ENCODE measurements at regions not wholly inside any gene's neighbourhood (a gene's known extent, or its start where the extent isn't known, plus 50 kb on each side); places are given as distances from the start of the nearest gene placed in this dataset.
"Not testable (repeated sequence)": the region's sequence is repeated elsewhere in the genome, so short reads cannot be mapped to it uniquely, and the experiment has no call there.

GRCh38 chr13:109428146-109428545 is 358.2 kb downstream of the IRS2 start:
- no peak for DNase-seq

DNA sequence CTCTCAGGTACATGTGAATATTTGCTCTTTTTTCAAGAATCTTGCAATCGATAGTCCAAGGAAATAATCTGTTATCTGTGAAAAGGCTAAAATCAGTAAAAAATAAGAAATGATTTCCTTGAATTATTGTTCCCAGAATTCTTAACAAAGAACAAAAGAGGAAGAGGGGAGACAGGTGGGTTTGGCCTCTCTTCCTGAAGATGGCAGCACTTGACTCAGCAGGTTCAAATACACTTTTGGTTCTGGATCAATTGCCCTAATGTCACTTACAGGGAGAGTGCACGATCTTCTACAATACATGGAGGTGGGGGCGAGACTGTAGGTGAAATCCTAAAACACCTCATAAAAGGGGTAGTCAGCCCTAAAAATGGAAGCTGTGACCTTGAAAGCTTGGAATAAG is 358.7 kb downstream of the IRS2 start:
- DNase-seq, result no peak

- DNase-seq, result no peak
These were observed 359.2 kb downstream of the IRS2 start for GRCh38 chr13:109427148-109427547.

DNA sequence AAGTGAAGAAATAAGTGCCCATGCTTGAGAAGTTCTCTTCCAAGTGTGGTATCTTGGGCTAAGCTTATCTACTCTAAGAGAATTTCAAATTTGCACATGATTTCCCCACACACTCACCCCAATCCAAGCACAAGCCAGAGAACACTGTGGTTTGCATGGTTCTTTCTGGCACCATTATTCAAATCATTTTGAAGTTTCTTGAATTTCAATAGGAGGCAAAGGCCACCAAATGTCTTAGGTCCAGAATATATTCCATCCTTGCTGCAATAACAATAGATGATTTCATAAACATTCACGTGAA is 359.7 kb downstream of the IRS2 start:
- DNase-seq, result no peak

GRCh38 chr13:109425821-109426689 is 360.3 kb downstream of the IRS2 start:
- DNase-seq, result no peak

GRCh38 chr13:109422161-109422560 is 364.2 kb downstream of the IRS2 start:
- DNase-seq, result no peak

DNA sequence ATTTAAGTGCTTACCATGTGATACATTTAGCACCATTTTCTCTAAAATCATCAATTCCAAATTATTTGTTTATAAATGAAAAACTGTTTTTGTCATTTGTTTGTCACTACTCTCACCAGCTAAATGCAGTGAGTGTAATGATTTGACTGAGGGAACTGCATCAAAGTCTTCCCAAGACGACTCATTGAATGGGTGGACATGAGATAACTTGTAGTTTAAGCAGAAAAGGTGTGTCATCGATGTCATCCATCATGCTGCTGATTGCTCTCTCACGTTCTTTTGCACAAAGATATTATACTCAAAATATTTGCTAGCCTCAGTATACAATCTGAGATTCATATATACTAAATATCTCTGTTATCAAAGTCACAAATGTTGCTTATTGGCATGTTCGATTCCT is 366.5 kb downstream of the IRS2 start:
- no peak for DNase-seq

DNA sequence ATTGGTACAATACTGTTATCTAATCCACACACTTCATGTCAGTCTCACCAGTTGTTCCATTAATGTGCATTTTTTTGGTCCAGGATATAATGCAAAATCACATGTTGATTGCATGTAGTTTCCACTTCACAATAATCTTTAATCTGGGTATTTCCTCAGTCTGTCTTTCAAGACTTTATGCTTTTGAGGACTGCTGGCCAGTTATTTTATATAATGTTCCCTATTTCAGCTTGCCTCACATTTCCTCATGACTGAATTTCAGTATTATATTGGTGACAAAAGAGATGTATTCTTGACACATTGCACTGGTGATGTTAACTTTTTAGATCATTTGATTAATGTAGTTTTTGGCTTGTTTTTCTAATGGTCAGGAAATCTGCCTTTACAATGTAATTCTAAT is 368.3 kb downstream of the IRS2 start:
- no peak for DNase-seq

DNA sequence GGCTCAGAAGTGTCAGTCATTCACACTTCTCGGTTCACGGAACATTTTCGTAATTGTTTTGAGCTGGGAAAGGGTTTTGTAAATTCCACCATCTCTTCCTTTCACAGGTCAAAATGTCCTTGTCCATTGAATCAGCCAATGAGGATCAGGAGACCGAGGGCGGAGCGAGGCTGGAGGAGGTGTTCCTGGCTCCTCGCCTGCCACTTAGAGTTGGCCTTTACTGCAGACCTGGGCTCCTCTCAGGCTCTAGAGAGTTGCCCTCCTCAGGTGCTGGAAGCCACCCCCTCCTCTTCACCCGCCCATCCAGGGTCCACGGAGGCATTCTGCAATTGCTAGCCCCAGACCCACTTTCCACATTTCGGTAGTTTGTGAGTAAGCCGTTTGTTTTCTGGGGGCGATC is 370.4 kb downstream of the IRS2 start:
- DNase-seq, result no peak

GRCh38 chr13:109415057-109415456 is 371.3 kb downstream of the IRS2 start:
- no peak for DNase-seq

GRCh38 chr13:109412283-109412901 is 374.0 kb downstream of the IRS2 start:
- DNase-seq, result peak; percentile 95

DNA sequence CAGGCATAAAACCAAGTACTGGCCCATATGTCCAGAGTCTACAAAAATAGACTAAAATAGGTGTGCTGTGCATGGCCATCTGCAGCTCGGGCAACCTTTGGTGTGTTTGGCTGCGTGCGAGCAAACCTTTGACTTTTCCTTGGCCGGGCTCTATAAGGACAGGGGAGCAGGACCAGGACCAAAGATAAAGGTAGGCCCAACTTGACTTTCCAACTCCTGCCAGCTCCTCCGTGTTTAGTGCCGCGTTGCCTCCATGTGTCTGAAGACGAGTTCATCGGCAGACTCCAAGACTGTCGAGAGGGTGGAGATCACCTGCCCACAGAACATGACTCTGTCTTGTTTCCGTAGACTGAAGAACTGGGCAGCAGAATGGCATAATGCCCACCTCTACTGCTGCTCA is 375.5 kb downstream of the IRS2 start:
- DNase-seq, result no peak

DNA sequence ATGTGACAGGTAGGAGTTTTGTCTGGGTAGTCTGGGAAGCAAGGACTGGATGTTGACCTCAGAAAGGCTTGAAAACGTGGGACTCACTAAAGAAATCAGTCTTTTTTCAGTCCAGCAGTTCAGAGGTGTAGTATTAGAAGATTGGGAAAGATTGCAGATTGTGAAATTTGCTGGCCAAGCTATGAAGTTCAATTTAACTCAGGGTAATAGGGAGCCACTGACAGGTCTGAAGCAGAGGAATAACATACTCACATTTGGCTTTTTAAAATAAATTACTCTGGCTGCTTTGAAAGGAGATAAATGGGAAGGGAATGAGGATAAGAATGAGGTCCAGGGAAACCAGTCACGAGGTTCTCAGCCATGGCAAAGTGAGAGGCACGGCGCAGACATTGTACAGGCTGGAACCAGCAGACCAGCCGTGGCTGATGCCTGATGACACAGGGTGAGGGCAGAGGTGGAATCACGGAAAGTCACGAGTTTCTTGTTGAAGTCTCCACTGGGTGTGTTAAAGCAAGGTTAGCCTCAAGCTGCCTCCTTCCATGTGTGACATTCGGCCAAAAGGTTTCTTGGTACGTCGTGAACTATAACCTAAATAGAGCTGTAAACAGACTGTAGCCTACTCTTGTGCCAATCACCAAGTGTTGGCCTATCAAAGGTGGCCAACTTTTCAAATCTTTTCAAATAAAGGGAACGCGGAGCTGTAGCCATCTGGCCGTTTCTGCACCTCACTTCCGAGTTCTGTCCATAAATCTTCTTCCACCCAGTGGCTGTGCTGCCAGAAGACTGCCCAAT is 377.6 kb downstream of the IRS2 start:
- no peak for DNase-seq

DNA sequence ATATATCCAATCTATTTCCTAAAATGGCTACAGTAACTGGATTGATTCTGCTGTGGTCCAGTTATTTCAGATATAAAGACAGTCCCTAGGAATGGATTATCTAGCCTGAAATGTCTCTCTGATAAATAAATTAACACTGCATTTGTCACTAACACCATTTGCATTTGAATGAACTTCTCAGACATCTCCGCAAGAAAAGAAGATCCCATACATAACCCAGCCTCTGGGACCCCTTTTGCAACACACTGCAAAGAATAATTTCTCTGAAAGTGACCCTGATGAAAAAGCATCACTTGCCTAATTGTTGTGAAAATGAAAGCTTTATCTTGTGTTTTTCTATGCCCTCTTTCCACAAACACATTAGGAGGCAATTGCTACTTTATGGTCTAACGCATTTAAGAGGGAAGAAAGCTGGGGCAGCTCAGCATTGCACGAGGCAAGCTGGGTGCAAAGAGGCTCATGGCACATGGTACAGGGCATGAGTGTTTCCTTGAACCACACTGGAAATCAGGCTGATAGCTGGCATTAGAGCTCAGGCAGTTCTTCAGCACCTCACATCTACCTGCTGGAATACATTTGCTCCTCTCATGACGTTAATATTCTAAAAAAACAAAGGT is 379.9 kb downstream of the IRS2 start:
- no peak for DNase-seq

- DNase-seq, result no peak
These were observed 383.4 kb downstream of the IRS2 start for GRCh38 chr13:109403012-109403421.

- peak; percentile 70 for DNase-seq
These were observed 384.5 kb downstream of the IRS2 start for GRCh38 chr13:109401891-109402290.

GRCh38 chr13:109401307-109401706 is 385.1 kb downstream of the IRS2 start:
- no peak for DNase-seq

DNA sequence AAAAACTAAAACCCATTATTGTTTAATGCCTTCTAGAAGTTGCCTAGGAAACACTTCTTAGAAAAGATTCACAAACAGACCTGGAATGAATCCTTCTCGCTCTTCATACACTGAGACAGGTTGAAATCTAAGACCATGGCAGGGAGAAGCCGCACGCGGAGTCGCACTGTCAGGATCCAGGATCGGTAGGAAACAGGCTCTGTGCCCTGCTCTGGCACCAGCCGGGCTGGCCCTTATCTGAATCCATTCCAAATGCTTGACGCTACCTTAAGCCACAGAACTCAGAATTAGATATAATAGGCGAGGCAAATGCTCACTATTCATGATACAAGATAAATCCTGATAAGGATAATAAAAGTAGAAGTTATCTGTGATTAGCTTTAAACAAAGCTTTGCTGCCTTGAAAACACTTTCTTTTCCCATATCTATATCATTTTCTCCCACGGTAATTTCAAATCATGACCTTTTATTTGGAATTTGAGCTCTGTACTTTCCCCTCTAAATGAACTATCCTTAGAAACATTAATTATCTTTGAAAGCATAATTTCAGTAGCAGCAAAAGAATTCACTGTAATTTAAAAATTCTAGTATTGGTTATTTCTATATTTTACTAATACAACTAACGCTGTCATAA is 385.6 kb downstream of the IRS2 start:
- no peak for DNase-seq

DNA sequence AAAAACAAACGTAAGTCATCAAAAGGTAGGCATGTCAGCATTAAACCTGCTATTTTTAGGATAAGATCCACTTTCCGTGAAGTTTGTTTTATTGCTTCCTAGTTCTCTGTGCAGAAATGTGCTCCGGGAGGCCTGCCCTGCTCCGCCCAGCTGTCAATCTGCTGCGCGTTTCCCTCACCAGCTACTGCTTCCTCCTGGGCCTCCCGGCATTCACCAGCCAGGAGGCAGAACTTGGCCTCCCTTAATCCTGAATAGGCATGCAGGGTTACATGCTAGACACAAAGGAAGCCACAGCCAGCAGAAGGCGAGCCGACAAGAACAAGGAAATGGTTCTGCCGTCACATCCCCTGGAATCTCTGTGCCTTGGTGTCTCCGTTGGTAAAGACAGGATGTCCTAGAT is 386.2 kb downstream of the IRS2 start:
- DNase-seq, result no peak

GRCh38 chr13:109398071-109398470 is 388.3 kb downstream of the IRS2 start:
- not testable (repeated sequence) for DNase-seq

- no peak for DNase-seq
These were observed 389.1 kb downstream of the IRS2 start for GRCh38 chr13:109397285-109397684.

- DNase-seq, result no peak
These were observed 390.1 kb downstream of the IRS2 start for GRCh38 chr13:109396266-109396665.

DNA sequence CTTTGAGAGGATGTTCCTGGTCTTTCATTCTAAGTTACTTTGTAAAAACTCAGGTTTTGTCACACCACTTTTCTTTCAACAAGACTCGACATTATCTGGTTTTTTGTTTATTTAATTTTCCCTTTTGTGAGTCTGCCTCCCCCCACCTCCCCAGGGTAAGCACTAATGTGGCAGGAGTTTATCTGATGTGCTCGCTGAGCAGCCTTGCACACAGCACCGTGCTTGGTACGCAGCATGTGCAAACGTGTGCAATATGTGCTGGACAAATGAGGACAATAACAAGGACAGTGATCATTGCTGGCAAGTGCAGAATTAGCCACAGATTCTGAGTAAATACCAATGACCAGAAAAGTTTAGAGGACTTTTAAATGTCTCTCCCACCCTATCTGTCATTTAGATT is 391.4 kb downstream of the IRS2 start:
- DNase-seq, result no peak
